Natural killer cell treated with Interleukin-12 subunit alpha and Interleukin-12 subunit beta and Interleukin-15 and Interleukin-18, amount 100 ng/mL, for 72 hours (primary cell): ENCODE measurements at regions not wholly inside any gene's neighbourhood (a gene's known extent, or its start where the extent isn't known, plus 50 kb on each side); places are given as distances from the start of the nearest gene placed in this dataset.

Source experiments
- ATAC-seq, 2 donors: fragments of 150-1000 bp; cut with Tn5 transposase in 1 of 2; sonication (Bioruptor Pico), chemical (Tn5 transposase) in 1 of 2; 2 replicates each; pipeline ENCODE4 v1.10.0; 2021
- DNase-seq: peaks from one replicate; pipeline ENCODE4 v3.0.0; 2022; ENCODE audit warnings: low spot score
- H3K27ac Mint-ChIP-seq, 2 donors: 1 replicate in 1 of 2; 2 replicates in 1 of 2; pipeline ENCODE4 v1.8.0; 2022; ENCODE audit warnings: mixed read lengths in 2 of 2, mild to moderate bottlenecking in 1 of 2, moderate library complexity in 1 of 2
- H3K27me3 Mint-ChIP-seq, 2 donors: 1 replicate in 1 of 2; 2 replicates in 1 of 2; pipeline ENCODE4 v1.8.0; 2022; ENCODE audit warnings: mixed read lengths in 2 of 2
- H3K36me3 Mint-ChIP-seq: one replicate; pipeline ENCODE4 v1.8.0; 2022; ENCODE audit warnings: mixed read lengths
- H3K4me1 Mint-ChIP-seq, 2 donors: 1 replicate in 1 of 2; 2 replicates in 1 of 2; pipeline ENCODE4 v1.8.0; 2022; ENCODE audit warnings: low read depth in 2 of 2, mixed read lengths in 2 of 2, mild to moderate bottlenecking in 1 of 2
- H3K4me3 Mint-ChIP-seq: one replicate; pipeline ENCODE4 v1.8.0; 2022; ENCODE audit warnings: mixed read lengths
- H3K9me3 Mint-ChIP-seq: 2 replicates; pipeline ENCODE4 v1.8.0; 2022; ENCODE audit warnings: mixed read lengths

DNA sequence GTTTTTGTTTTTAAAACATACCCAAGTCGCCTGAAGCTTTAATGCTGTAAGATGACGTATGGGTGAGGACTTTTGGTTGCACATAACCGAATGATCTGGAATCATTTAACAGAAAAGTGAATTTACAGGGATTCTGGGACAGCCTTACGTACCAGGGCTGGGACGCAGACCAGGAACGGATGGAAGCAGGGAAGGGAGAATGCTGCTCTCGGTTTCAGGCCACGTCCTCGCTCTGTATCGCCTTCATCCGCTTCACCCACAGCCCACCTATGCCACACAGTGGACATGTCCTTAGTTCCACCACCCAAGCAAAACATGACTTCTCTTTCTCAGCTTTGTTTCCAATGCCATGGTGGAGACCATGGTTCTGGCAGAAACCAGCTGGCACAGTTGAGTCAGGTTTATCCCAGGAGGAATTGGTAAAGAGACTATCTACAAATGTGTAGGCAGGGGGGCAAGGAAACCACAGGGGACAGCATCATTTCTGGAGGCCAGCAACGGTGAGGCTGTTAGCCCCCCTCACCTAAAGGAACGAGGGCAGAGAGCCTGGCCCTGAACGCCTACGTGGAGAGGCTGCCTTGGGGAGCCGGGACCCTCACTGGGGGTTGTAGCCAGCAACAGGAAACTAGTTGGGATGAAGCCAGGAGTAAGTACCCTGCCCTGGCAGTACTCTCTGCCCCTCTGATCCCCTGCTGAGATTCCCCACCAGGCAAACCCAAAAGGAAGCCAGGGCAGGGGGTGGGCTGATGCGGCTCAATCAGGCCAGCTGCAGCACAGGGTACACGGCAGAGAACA, 132.5 kb downstream of the NDUFA10 start:
- H3K36me3 Mint-ChIP-seq, result no peaks in the 10 kb centered on the region
- no peak for DNase-seq
- no peak overlapping the region for H3K27ac Mint-ChIP-seq
- H3K4me1 Mint-ChIP-seq, result no peaks in the 10 kb centered on the region
- no peak overlapping the region for H3K4me3 Mint-ChIP-seq
- H3K9me3 Mint-ChIP-seq, result no peaks in the 10 kb centered on the region
- peaks cover 30 to 31% of the 10 kb centered on the region in 2 donors for H3K27me3 Mint-ChIP-seq
- no peak for ATAC-seq

DNA sequence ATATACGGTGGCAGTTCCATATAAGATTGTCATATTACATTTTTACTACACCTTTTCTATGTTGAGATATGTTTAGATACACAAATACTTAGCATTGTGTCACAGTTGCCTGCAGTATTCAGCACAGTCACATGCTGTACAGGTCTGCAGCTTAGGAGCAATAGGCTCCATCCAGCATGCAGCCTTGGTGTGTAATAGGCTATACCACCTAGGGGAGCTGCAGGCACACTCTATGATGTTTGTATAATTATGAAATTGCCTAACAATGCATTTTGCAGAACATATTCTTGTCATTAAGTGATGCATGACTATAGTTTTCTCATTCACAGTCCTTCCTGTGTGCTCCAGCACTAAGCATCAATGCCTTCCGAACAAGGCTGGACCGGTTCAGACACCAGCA, 133.4 kb downstream of the NDUFA10 start:
- H3K27me3 Mint-ChIP-seq, result peaks cover 28 to 31% of the 10 kb centered on the region in 2 donors
- DNase-seq (no peak), ATAC-seq (no peak)
- H3K27ac Mint-ChIP-seq, result no peak overlapping the region
- no peaks in the 10 kb centered on the region for H3K36me3 Mint-ChIP-seq
- H3K4me1 Mint-ChIP-seq, result no peaks in the 10 kb centered on the region
- H3K9me3 Mint-ChIP-seq, result no peaks in the 10 kb centered on the region
- no peak overlapping the region for H3K4me3 Mint-ChIP-seq

DNA sequence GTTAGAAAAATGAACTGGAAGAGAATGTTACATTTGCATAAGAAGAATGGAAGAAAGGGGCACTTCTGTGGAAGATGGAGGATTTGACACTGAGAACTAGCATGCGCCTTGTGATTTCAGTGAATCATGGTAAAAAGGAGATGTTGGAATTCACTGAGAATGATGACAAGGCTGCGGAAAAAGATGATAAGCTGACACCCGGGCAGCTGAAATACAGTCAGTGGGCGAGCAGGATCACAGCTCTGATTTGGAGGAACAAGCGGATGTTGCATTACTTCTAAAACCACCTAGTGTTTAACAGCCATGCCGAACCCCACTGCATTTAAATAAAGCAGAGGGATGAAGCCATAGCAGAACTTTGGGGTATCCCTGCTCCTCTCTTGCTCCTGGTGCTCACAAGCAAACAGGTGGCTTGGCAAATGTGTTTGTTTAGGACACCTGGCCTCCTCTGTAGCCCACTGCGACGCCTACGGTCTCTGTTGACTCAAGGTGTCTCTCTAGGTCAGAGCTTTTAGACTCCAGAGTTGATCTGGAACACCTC, 134.9 kb downstream of the NDUFA10 start:
- Mint-ChIP-seq H3K36me3 (no peaks in the 10 kb centered on the region), H3K27me3 (peaks cover 16 to 28% of the 10 kb centered on the region in 2 donors), H3K9me3 (no peaks in the 10 kb centered on the region), H3K4me3 (no peak overlapping the region), H3K4me1 (no peaks in the 10 kb centered on the region), H3K27ac (no peak overlapping the region)
- no peak for DNase-seq
- ATAC-seq, result no peak

DNA sequence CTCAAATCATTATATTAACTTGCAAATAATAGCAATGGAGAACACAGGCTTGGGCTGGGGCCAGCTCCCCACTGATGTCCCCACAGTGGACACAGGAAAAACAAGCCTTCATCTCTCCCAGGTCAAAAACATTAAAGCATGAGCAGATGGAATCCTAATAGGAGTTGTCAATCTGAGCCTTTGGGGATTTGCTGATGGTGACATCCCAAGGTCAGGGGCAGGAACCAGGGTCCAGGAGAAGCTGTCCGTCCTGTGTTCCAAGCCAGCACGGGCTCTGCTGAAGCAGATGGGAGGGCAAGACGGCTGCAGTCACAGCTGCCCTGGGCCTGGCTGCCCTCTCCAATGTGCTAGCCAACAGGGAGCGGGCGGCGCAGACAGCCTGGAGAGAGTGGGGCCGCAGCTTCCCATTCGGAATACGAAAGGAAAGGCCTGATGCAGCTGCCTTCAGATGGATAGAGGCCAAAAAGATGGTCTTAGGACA, 135.5 kb downstream of the NDUFA10 start:
- Mint-ChIP-seq H3K9me3 (peaks cover 3% of the 10 kb centered on the region), H3K36me3 (peaks cover 5% of the 10 kb centered on the region), H3K27ac (no peak overlapping the region), H3K4me3 (no peak overlapping the region), H3K4me1 (no peaks in the 10 kb centered on the region), H3K27me3 (peaks cover 13 to 25% of the 10 kb centered on the region in 2 donors)
- DNase-seq (no peak), ATAC-seq (no peak)

DNA sequence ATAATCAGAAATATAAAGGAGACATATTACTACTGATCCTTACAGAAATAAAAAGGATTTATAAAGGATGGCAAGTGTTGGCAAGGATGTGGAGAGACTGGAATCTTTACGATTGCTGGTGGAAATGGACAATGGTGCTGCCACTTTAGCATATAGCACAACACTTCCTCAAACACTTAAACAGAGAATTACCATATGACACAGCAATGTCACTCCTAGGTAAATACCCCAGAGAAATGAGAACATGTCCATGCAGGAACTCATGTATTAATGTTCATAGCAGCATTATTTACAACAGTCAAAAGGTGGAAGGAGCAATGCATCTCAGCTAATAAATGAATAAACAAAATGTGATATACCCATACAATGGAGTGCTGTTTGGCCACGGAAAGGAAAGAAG, 137.5 kb downstream of the NDUFA10 start:
- Mint-ChIP-seq H3K9me3 (peaks cover 5% of the 10 kb centered on the region), H3K36me3 (peaks cover 11% of the 10 kb centered on the region)

DNA sequence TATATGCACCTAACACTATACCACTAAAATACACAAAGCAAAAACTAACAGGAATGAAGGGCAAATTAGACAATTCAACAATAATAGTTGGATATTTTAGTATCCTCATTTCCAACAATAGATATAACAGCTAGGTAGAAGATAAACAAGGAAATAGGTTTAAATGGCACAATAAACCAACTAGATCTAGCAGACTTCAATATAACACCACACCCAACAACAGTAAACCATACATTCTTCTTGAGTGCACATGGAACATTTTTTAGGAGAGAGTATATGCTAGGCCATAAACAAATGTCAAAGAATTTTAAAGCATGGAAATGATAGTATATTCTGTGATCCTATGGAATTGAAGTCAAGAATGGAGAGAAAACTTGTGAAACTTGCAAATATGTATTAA, 138.4 kb downstream of the NDUFA10 start:
- peaks cover 11% of the 10 kb centered on the region for H3K36me3 Mint-ChIP-seq
- H3K27ac Mint-ChIP-seq, result no peak overlapping the region
- H3K4me3 Mint-ChIP-seq, result no peak overlapping the region
- H3K27me3 Mint-ChIP-seq, result peaks cover 10 to 13% of the 10 kb centered on the region in 2 donors
- ATAC-seq (no peak), DNase-seq (no peak)
- H3K9me3 Mint-ChIP-seq, result peaks cover 5% of the 10 kb centered on the region
- H3K4me1 Mint-ChIP-seq, result peaks cover 0 to 2% of the 10 kb centered on the region in 2 donors

More for the DNA sequence above, 137.5 kb downstream of the NDUFA10 start:
- no peak for DNase-seq
- Mint-ChIP-seq H3K4me1 (no peaks in the 10 kb centered on the region), H3K27me3 (peaks cover 9 to 15% of the 10 kb centered on the region in 2 donors), H3K27ac (no peak overlapping the region), H3K4me3 (no peak overlapping the region)
- no peak for ATAC-seq

DNA sequence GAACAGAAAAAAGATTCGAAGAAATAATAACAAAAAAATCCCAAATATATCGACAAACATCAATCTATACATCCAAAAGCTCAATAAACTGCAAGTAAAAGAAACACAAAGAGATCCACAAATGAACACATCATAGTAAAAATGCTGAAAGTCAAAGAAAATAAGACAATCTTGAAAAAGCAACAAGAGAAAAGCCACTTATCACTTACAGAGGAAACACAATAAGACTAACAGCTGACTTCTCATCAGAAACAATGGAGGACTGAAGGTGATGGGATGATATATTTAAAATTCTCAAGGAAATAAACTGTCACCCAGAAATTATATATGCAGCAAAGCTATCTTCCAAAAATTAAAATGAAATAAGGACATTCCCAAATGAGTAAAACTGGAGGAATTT, 140.3 kb downstream of the NDUFA10 start:
- H3K4me3 Mint-ChIP-seq, result no peak overlapping the region
- H3K27me3 Mint-ChIP-seq, result peaks cover 19 to 20% of the 10 kb centered on the region in 2 donors
- peaks cover 0 to 2% of the 10 kb centered on the region in 2 donors for H3K4me1 Mint-ChIP-seq
- DNase-seq (no peak), ATAC-seq (no peak)
- H3K9me3 Mint-ChIP-seq, result peaks cover 5% of the 10 kb centered on the region
- no peak overlapping the region for H3K27ac Mint-ChIP-seq
- peaks cover 11% of the 10 kb centered on the region for H3K36me3 Mint-ChIP-seq

DNA sequence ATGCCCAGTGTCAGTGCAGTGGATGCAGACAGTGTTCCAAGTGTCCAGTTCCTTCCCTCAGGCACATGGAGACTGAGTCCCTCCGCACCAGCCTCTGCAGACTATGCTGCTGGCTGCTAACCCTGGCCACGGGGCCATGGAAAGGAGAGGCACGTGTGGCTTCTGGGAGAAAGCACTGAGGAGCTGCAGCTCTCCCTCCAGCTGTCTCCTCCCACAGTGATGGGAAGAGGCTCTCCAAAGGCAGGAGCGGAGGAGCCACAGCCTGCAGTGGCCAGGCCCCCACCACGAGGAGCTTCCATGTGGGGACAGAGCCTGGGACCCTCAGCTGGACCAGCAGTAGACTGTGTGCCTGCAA, 141.1 kb downstream of the NDUFA10 start:
- Mint-ChIP-seq H3K36me3 (peaks cover 11% of the 10 kb centered on the region), H3K9me3 (peaks cover 5% of the 10 kb centered on the region), H3K4me3 (no peak overlapping the region), H3K4me1 (peaks cover 0 to 2% of the 10 kb centered on the region in 2 donors), H3K27ac (no peak overlapping the region), H3K27me3 (peaks cover 20 to 23% of the 10 kb centered on the region in 2 donors)
- no peak for DNase-seq
- ATAC-seq, result no peak

DNA sequence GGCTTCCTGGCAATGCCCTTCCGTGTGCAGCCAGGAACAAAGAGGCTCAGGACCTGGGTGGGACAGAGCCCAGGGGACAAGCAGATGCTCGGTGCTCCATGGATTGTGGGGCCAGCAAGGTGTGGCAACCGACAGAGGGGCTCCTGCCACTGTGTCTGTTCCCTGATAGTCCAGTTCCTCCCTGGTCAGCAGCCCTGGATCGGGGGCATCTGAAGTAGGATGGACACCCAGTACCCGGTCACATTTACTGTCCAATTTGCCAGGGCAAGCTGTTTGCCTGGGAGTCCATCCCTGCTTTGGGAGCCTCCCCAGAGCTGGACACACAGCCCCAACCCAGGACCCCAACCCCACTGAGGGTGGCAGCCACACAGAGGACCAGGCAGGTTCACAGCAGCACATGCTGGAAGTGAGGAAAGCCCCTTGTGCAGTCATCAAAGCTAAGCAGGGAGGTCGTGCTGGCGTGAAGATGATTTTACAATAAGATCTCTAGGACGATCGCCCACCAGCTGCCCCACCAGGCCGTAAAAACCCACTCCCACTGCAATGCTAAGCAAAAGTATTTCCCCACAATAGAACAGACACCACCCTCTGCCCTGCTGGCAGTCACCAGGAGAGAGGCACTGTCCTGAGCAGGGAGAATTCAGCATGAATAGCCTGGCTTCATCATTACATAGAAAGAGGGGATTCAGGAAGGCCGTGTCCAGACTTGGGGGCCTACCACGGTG, 141.7 kb downstream of the NDUFA10 start:
- peaks cover 11% of the 10 kb centered on the region for H3K36me3 Mint-ChIP-seq
- peaks cover 0 to 2% of the 10 kb centered on the region in 2 donors for H3K4me1 Mint-ChIP-seq
- H3K4me3 Mint-ChIP-seq, result no peak overlapping the region
- peaks cover 5% of the 10 kb centered on the region for H3K9me3 Mint-ChIP-seq
- ATAC-seq, result no peak
- H3K27me3 Mint-ChIP-seq, result peaks cover 20 to 23% of the 10 kb centered on the region in 2 donors
- no peak overlapping the region for H3K27ac Mint-ChIP-seq
- DNase-seq, result no peak

DNA sequence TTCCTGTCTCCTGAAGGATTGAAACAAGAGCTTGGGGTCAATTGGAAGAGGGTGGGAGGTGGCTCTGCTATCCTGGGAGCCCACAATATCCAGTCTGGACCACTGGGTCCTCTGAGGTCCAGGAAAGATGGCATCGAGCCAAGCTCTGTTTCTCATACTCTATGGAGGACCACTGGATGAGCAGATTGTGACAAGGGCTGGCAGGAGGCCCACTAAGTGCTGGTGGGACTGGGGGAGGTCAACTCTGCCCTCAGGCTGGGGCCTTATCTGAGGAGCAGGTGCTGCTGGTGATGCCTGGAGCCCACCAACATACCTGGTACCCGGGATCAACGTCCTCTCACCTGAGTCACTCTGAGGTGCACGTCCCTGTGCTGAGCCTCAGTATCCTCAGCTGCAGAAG, 142.4 kb downstream of the NDUFA10 start:
- no peak overlapping the region for H3K27ac Mint-ChIP-seq

DNA sequence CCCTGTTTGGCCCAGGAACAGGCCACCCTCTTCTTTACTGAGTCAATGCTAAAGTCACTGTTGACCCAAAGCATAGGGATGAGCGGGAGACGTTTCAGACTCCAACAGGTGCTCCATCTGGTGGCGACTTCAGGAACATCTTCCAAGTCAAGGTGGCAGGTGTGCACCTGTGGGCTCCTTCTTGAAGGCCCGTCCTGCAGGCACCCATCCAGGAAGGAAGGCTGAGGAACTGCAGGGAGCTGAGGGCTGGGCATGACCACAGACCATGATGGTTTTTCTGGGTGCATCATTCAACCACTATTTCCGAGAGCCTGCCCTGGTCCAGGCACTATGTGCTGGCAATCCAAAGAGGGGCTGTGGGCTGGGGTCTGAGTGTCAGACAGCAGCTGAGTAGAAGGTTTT, 142.8 kb downstream of the NDUFA10 start:
- Mint-ChIP-seq H3K4me1 (peaks cover 0 to 2% of the 10 kb centered on the region in 2 donors), H3K36me3 (peaks cover 11% of the 10 kb centered on the region), H3K4me3 (no peak overlapping the region), H3K27ac (no peak overlapping the region), H3K9me3 (peaks cover 5% of the 10 kb centered on the region), H3K27me3 (peaks cover 20 to 24% of the 10 kb centered on the region in 2 donors)
- DNase-seq (no peak), ATAC-seq (no peak)

More for the DNA sequence above, 142.4 kb downstream of the NDUFA10 start:
- DNase-seq, result no peak
- Mint-ChIP-seq H3K9me3 (peaks cover 5% of the 10 kb centered on the region), H3K4me1 (peaks cover 0 to 2% of the 10 kb centered on the region in 2 donors), H3K4me3 (no peak overlapping the region), H3K36me3 (peaks cover 11% of the 10 kb centered on the region), H3K27me3 (peaks cover 20 to 23% of the 10 kb centered on the region in 2 donors)
- no peak for ATAC-seq

DNA sequence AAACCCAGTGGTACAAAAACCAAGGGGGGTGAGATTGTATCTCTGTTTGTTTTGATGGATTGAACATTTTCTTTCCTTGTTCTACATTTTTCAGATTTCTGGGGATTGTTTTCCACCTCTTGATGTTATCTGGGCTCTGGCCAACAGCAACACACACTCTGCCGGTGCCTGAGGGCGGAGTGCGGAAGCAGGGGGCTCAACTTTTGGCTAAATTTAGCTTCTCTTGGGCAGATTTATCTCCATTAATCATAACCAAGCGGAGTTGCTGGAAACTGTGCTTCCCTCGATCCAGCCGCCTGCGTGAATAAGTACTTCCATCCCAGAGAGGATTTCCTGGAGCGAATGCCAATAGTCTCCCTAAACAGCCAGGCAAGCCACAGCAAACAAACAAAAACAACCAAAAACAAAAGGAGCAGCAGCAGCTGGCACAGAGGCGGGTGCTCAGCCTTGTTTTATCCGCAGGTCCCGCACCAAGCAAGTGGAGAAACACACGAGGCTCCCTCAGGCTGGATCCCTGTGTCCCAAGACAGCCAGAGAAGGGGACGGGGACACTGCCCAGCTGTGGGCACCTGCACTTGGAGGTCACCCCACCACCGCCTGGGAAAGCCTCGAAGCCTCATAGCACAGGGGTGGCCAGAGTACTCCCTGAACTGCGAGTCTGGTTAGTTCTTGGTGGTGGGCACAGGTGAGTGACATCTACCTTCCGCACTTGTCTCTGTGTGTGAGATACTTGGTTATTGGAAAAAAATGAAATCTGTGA, 143.4 kb downstream of the NDUFA10 start:
- DNase-seq (no peak), ATAC-seq (no peak)
- Mint-ChIP-seq H3K36me3 (peaks cover 11% of the 10 kb centered on the region), H3K27ac (no peak overlapping the region), H3K9me3 (peaks cover 5% of the 10 kb centered on the region), H3K4me3 (no peak overlapping the region), H3K4me1 (peaks cover 0 to 2% of the 10 kb centered on the region in 2 donors), H3K27me3 (peaks cover 21 to 30% of the 10 kb centered on the region in 2 donors)

DNA sequence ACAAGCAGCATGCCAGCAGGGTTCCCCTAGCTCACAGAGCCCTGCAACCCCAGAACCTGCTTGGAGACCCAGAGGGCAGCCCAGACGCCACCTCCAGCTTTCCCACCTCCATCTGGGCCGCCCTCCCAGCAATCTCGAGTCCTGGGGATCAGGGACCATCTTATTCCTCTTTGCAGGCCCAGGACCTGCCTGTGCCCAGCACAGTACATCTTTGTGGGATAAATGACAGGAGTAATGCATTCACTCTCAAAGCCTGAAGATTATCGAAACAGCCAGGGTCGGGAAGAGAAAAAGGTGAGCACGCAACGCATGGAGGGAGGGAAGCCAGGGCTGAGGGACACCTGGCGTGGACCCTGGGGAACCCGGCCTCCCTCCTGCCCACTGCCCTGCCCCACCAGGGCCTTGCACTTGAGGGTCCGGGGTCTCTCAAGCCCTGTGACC, 144.1 kb downstream of the NDUFA10 start:
- Mint-ChIP-seq H3K4me3 (no peak overlapping the region), H3K27me3 (peaks cover 23 to 36% of the 10 kb centered on the region in 2 donors), H3K9me3 (peaks cover 5% of the 10 kb centered on the region), H3K36me3 (peaks cover 11% of the 10 kb centered on the region), H3K27ac (no peak overlapping the region), H3K4me1 (peaks cover 0 to 2% of the 10 kb centered on the region in 2 donors)
- DNase-seq, result no peak
- ATAC-seq, result no peak
